ENCODE measurements at regions not wholly inside any gene's neighbourhood (a gene's known extent, or its start where the extent isn't known, plus 50 kb on each side); places are given as distances from the start of the nearest gene placed in this dataset.

- TF ChIP-seq TAF1 (IDR thresholded peaks at IDR 0.05; ENCODE audit: low read depth, low read length) (no peak), POLR2A (IDR thresholded peaks at IDR 0.05; ENCODE audit: low read depth, low read length) (no peak), POLR2AphosphoS5 (IDR thresholded peaks at IDR 0.05; ENCODE audit: low read depth, low read length) (no peak), PAX5 (IDR thresholded peaks at IDR 0.05; ENCODE audit: insufficient read depth, low read length, severe bottlenecking) (no peak), SPI1 (IDR thresholded peaks at IDR 0.05; ENCODE audit: low read depth, low read length) (no peak)
Measured at GRCh38 chr2:8447610-8448221, 234.1 kb upstream of the ID2 start.

Data from GM12891 (cell line).